Suppressor macrophage treated with lipopolysaccharide for 4 hours (primary cell): ENCODE measurements at regions not wholly inside any gene's neighbourhood (a gene's known extent, or its start where the extent isn't known, plus 50 kb on each side); places are given as distances from the start of the nearest gene placed in this dataset.

ENCODE experiments used
- DNase-seq: peaks from one replicate; pipeline ENCODE4 v3.0.0-alpha.2; 2020

- peak; percentile 42 for DNase-seq
These were observed 52.7 kb upstream of the FOXO6 start for GRCh38 chr1:41308520-41308919.

- DNase-seq: no peak
These were observed 55.5 kb upstream of the FOXO6 start for GRCh38 chr1:41305576-41306363.

- peak; percentile 25 for DNase-seq
These were observed 54.4 kb upstream of the SCMH1 start for GRCh38 chr1:41296506-41296905.

- no peak for DNase-seq
These were observed 52.1 kb upstream of the SCMH1 start for GRCh38 chr1:41294216-41294615.

GRCh38 chr1:41293779-41294178 is 51.7 kb upstream of the SCMH1 start:
- DNase-seq: no peak
